ENCODE measurements at regions not wholly inside any gene's neighbourhood (a gene's known extent, or its start where the extent isn't known, plus 50 kb on each side); places are given as distances from the start of the nearest gene placed in this dataset.

GRCh38 chr5:172505845-172506244, 51.5 kb upstream of the SH3PXD2B start:
- TF ChIP-seq CTCF (IDR thresholded peaks at IDR 0.05), result no peak
- no peak for TF ChIP-seq POLR2A (IDR thresholded peaks at IDR 0.05)
